ENCODE measurements at regions not wholly inside any gene's neighbourhood (a gene's known extent, or its start where the extent isn't known, plus 50 kb on each side); places are given as distances from the start of the nearest gene placed in this dataset.

DNA sequence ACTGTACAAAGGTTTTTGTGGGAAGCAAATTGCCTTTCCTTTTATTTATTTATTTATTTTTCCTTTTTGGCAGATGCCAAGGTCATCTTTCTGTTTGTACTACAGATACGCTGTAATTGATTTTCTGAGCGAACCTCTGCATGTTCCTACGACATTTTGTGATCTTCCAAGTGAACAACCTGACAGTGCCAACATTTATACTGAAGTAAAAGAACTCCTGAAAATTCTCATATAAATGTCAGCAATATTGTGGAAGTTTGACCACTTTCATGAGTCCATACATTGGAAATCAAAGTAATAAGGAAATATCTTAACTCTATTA, 86.8 kb upstream of the EEPD1 start:
- Mint-ChIP-seq H3K9me3 (ENCODE audit: low read depth) (peaks cover 9% of the 10 kb centered on the region), H3K36me3 (ENCODE audit: insufficient read depth) (no peaks in the 10 kb centered on the region), H3K27me3 (no peaks in the 10 kb centered on the region), H3K27ac (no peak overlapping the region), H3K4me3 (ENCODE audit: low read depth) (no peak overlapping the region), H3K4me1 (ENCODE audit: low read depth) (no peaks in the 10 kb centered on the region)
- no peak for DNase-seq (ENCODE audit: low spot score, unreplicated experiment)
- TF ChIP-seq, protein P1, sequence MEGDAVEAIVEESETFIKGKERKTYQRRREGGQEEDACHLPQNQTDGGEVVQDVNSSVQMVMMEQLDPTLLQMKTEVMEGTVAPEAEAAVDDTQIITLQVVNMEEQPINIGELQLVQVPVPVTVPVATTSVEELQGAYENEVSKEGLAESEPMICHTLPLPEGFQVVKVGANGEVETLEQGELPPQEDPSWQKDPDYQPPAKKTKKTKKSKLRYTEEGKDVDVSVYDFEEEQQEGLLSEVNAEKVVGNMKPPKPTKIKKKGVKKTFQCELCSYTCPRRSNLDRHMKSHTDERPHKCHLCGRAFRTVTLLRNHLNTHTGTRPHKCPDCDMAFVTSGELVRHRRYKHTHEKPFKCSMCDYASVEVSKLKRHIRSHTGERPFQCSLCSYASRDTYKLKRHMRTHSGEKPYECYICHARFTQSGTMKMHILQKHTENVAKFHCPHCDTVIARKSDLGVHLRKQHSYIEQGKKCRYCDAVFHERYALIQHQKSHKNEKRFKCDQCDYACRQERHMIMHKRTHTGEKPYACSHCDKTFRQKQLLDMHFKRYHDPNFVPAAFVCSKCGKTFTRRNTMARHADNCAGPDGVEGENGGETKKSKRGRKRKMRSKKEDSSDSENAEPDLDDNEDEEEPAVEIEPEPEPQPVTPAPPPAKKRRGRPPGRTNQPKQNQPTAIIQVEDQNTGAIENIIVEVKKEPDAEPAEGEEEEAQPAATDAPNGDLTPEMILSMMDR (IDR thresholded peaks at IDR 0.05; ENCODE audit: unreplicated experiment) = no peak

DNA sequence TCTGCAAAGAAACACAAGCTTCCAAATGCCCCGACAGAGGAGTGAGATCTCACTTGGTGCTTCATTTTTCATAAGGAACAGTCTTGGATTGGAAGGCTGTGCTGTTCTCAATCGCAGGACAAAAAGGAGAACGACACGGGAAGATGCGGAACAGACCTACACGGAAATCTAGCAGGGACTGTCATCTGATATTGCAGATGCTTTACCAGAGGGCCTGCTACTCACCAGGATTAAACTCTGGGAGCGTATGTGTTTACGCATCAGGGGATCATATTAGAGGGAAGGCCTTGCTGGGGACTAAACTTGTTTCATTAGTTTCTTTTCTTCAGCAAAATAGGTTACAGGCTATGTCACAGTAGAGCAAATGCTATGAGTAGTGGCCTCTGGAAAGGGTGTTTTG, 82.8 kb upstream of the EEPD1 start:
- H3K27me3 Mint-ChIP-seq = no peaks in the 10 kb centered on the region
- no peaks in the 10 kb centered on the region for H3K36me3 Mint-ChIP-seq (ENCODE audit: insufficient read depth)
- H3K4me1 Mint-ChIP-seq (ENCODE audit: low read depth) = no peaks in the 10 kb centered on the region
- TF ChIP-seq, protein P1 (IDR thresholded peaks at IDR 0.05; ENCODE audit: unreplicated experiment) = no peak
- no peaks in the 10 kb centered on the region for H3K9me3 Mint-ChIP-seq (ENCODE audit: low read depth)
- no peak overlapping the region for H3K4me3 Mint-ChIP-seq (ENCODE audit: low read depth)
- DNase-seq (ENCODE audit: low spot score, unreplicated experiment) = no peak
- no peak overlapping the region for H3K27ac Mint-ChIP-seq

DNA sequence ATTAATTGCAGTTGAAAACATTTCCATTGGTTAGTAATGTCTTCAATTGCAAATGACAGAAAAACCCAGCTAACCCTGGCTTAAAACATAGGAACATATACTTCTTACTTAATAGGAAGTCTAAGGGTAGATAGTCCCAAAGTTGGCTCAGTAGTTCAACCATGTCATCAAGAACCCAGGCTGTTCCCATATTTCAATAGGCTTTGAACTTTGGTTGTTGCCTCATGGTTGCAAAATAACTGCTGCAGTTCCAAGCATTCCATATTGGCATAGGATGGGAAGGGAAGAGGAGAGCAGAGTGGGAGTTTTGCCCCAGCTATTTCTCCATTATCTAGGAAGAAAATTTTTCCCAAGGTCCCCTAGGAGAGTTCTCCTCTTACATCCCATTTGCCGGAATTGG, 81.4 kb upstream of the EEPD1 start:
- no peaks in the 10 kb centered on the region for H3K4me1 Mint-ChIP-seq (ENCODE audit: low read depth)
- no peaks in the 10 kb centered on the region for H3K27me3 Mint-ChIP-seq
- TF ChIP-seq, protein P1 (IDR thresholded peaks at IDR 0.05; ENCODE audit: unreplicated experiment) = no peak
- no peaks in the 10 kb centered on the region for H3K36me3 Mint-ChIP-seq (ENCODE audit: insufficient read depth)
- no peaks in the 10 kb centered on the region for H3K9me3 Mint-ChIP-seq (ENCODE audit: low read depth)
- no peak overlapping the region for H3K4me3 Mint-ChIP-seq (ENCODE audit: low read depth)
- no peak for DNase-seq (ENCODE audit: low spot score, unreplicated experiment)
- H3K27ac Mint-ChIP-seq = no peak overlapping the region

DNA sequence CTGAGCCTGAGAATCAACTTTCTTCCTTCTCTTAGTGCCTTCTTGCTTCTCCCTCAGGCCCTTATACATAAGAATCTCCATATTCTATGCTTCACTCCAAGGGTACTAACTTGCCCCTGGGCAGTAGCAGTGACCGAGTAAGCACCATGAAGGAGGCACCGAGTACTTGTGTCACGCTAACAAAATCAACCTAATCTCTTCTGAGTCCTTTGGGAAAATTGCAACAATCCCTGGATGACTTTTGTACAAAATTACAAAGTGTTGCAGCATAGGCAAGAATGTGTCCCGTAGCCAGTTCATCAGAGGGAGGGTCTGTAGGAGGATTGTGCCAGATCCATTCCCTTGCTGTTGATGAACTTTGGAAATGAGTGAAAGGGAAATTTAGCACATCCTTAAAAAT, 80.4 kb upstream of the EEPD1 start:
- DNase-seq (ENCODE audit: low spot score, unreplicated experiment) = no peak
- TF ChIP-seq, protein P1 (IDR thresholded peaks at IDR 0.05; ENCODE audit: unreplicated experiment) = no peak
- Mint-ChIP-seq H3K36me3 (ENCODE audit: insufficient read depth) (no peaks in the 10 kb centered on the region), H3K27me3 (no peaks in the 10 kb centered on the region), H3K27ac (no peak overlapping the region), H3K4me3 (ENCODE audit: low read depth) (no peak overlapping the region), H3K9me3 (ENCODE audit: low read depth) (no peaks in the 10 kb centered on the region), H3K4me1 (ENCODE audit: low read depth) (no peaks in the 10 kb centered on the region)

DNA sequence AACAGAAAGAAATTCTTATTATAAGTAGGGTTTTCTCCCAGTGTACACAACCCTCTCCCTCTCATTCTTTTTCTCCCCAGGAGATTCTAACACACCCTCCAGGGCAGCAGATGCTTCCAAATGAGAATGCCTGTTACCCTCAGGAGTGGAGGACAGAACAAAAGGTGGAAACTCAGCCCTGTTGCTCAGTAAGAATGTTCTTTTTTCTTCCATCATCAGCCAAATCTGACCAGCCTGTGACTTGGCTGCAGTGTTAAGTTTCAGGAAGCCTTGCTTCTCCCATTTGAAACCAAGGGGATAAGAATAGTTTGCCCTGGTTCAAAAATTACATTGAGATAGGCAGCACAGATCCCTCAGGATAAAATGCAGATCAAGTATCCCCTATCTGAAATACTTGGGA, 77.5 kb upstream of the EEPD1 start:
- no peak overlapping the region for H3K27ac Mint-ChIP-seq
- no peaks in the 10 kb centered on the region for H3K27me3 Mint-ChIP-seq
- TF ChIP-seq, protein P1 (IDR thresholded peaks at IDR 0.05; ENCODE audit: unreplicated experiment) = no peak
- H3K9me3 Mint-ChIP-seq (ENCODE audit: low read depth) = no peaks in the 10 kb centered on the region
- H3K4me3 Mint-ChIP-seq (ENCODE audit: low read depth) = no peak overlapping the region
- no peak for DNase-seq (ENCODE audit: low spot score, unreplicated experiment)
- peaks cover 1% of the 10 kb centered on the region for H3K4me1 Mint-ChIP-seq (ENCODE audit: low read depth)
- H3K36me3 Mint-ChIP-seq (ENCODE audit: insufficient read depth) = no peaks in the 10 kb centered on the region

Measured in progenitor cell of endocrine pancreas (in vitro differentiated cells).